AG10803 (cell line): ENCODE measurements at regions not wholly inside any gene's neighbourhood (a gene's known extent, or its start where the extent isn't known, plus 50 kb on each side); places are given as distances from the start of the nearest gene placed in this dataset.

ENCODE experiments used
- DNase-seq: peaks from one replicate; pipeline ENCODE4 v3.0.0; 2010; ENCODE audit warnings: low read depth
- H3K4me3 ChIP-seq: 2 replicates; pipeline ENCODE4 v1.5.1; 2011; ENCODE audit warnings: mild to moderate bottlenecking, low read length, control low read depth
- CTCF ChIP-seq: conservative IDR thresholded peaks from 2 replicates; pipeline ENCODE4 v1.5.1; 2011; ENCODE audit warnings: mild to moderate bottlenecking, low read length, control low read depth, inconsistent platforms

- no peak for DNase-seq
- no peak for TF ChIP-seq CTCF
- no peak overlapping the region for H3K4me3 ChIP-seq
Observed at GRCh38 chr4:62814510-62815047, 1594.7 kb downstream of the TECRL start.

DNA sequence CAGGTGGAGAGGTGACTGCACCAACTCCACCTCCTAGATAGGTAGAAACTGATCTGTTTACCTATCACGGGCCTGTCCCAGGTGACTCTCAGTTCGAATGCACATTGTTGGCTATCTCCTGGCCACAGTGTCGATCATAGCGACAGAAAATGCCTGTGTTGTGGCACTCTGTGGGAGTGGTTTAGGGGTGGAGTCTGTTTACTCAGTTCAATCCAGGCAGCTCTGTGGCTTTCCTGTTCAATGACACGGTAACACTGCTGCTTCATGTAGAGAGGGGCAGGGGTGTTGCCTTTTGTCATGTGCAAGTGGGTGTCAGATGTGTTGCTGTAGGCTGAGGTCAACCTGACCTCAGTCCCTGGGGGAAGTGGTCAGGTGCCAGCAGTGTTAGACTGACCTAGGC is 1602.4 kb downstream of the TECRL start:
- no peak for TF ChIP-seq CTCF
- no peak overlapping the region for H3K4me3 ChIP-seq
- no peak for DNase-seq

GRCh38 chr4:62804075-62804474 is 1603.9 kb downstream of the ADGRL3 start:
- H3K4me3 ChIP-seq = no peak overlapping the region
- TF ChIP-seq CTCF = no peak
- DNase-seq = no peak

- DNase-seq = no peak
- no peak for TF ChIP-seq CTCF
- no peak overlapping the region for H3K4me3 ChIP-seq
Observed at GRCh38 chr4:62797221-62797620, 1597.1 kb downstream of the ADGRL3 start.

DNA sequence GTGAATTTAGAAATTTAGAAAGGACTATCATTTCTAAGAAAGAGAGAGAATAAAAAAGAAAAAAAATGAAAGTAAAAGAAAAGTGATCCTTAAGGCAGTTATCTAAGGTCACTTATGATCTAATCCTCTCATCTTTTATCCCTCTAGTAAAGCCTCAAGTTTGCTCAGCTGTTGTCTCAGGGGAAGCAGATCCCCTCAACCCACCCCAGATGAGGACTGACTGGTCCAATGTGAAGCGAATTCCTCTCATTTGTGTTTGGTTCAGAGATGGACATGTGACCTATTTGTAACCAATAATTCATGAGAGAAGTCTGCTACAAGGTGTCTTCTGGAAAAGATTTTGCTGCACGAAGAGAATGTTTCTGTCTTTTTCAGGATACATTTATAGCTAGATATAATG is 1591.3 kb downstream of the ADGRL3 start:
- no peak for DNase-seq
- no peak overlapping the region for H3K4me3 ChIP-seq
- no peak for TF ChIP-seq CTCF

GRCh38 chr4:62771983-62772557 is 1571.9 kb downstream of the ADGRL3 start:
- DNase-seq = no peak
- no peak for TF ChIP-seq CTCF
- H3K4me3 ChIP-seq = no peak overlapping the region

DNA sequence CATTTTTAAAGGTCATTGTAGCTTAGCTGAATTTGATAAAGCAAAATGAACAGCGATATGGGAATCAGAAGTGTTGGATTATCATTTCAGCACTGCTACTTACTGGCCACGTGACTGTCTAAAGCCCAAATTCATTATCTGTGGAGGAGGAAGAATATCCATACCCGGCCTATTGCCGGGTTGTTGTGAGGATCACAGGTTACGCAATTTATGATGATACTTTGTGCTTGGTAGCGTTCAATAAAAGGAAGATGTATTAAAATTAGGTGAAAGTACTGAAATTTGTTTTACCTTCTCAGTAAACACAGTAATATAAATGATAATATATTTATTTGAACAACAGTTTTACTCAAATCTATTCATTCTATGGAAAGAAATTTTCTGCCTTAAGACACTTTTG is 1540.2 kb downstream of the ADGRL3 start:
- no peak for DNase-seq
- TF ChIP-seq CTCF = no peak
- H3K4me3 ChIP-seq = no peak overlapping the region
